ENCODE measurements at regions not wholly inside any gene's neighbourhood (a gene's known extent, or its start where the extent isn't known, plus 50 kb on each side); places are given as distances from the start of the nearest gene placed in this dataset.

DNA sequence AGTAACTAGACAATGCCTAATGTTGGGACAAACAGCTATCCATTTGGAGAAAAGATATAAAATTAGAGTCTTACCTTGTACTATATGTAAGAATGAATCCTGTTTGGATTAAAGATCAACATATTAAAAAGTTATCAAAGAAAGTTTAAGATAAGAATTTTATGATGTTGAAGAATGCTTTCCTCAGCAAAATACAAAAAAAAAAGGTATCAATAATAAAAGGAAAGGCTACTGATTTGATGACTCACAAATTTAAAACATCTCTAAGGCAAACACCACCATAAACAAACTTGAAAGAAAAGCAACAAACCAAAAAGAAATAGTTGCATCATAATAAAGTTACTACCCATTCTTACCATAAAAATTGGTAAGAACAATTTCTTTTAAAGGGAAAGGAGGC lies 92.7 kb downstream of the C1D start:
- Histone ChIP-seq H3K4me3 (replicated peaks in 1 of 2; ENCODE audit: low read depth in 1 of 2, low read length in 2 of 2) (no peak overlapping the region), H3K79me2 (ENCODE audit: insufficient read depth, low read length) (no peaks in the 10 kb centered on the region), H3K4me2 (ENCODE audit: low read length) (no peak overlapping the region), H4K20me1 (ENCODE audit: insufficient read depth) (no peaks in the 10 kb centered on the region), H3K9me2 (ENCODE audit: insufficient read depth) (no peaks in the 10 kb centered on the region), H3K27ac (ENCODE audit: low read depth, low read length) (no peak overlapping the region), H3K9me3 (ENCODE audit: control insufficient read depth in 1 of 2, insufficient read depth in 1 of 2, low read depth in 1 of 2, low read length in 2 of 2) (no peaks in the 10 kb centered on the region), H3K36me3 (ENCODE audit: control insufficient read depth in 1 of 2, insufficient read depth in 2 of 2, low read length in 2 of 2) (no peaks in the 10 kb centered on the region), H3K4me1 (ENCODE audit: control insufficient read depth in 1 of 2, insufficient read depth in 2 of 2, low read length in 2 of 2) (no peaks in the 10 kb centered on the region), H3K27me3 (ENCODE audit: insufficient read depth, low read length) (peaks cover 37% of the 10 kb centered on the region), H2AFZ (ENCODE audit: low read depth, low read length, poor library complexity, severe bottlenecking) (no peak overlapping the region), H3K9ac (ENCODE audit: low read length) (no peak overlapping the region)
- no TSS peak for BruUV-seq (replicated peaks)
- ChIA-PET CTCF (no interaction called here), RAD21 (ENCODE audit: low non-redundant PET in 1 of 2, low total read pairs in 2 of 2, uncharacterized antibody in 2 of 2, unreplicated experiment in 2 of 2) (no interaction called here), POLR2A (no interaction called here)
- intact Hi-C loops (cut with micrococcal nuclease) = no loop called here
- no peak for TF ChIP-seq FOSL1 (IDR thresholded peaks at IDR 0.05; ENCODE audit: low read depth)
- TF ChIP-seq ATF3 (IDR thresholded peaks at IDR 0.05) = no peak
- TF ChIP-seq YY1 (IDR thresholded peaks at IDR 0.05; ENCODE audit: extremely low read depth, insufficient replicate concordance, low read depth, low read length) = no peak
- no peak for TF ChIP-seq ZNF274 (IDR thresholded peaks at IDR 0.05; ENCODE audit: low read depth, low read length)
- TF ChIP-seq, protein P1, sequence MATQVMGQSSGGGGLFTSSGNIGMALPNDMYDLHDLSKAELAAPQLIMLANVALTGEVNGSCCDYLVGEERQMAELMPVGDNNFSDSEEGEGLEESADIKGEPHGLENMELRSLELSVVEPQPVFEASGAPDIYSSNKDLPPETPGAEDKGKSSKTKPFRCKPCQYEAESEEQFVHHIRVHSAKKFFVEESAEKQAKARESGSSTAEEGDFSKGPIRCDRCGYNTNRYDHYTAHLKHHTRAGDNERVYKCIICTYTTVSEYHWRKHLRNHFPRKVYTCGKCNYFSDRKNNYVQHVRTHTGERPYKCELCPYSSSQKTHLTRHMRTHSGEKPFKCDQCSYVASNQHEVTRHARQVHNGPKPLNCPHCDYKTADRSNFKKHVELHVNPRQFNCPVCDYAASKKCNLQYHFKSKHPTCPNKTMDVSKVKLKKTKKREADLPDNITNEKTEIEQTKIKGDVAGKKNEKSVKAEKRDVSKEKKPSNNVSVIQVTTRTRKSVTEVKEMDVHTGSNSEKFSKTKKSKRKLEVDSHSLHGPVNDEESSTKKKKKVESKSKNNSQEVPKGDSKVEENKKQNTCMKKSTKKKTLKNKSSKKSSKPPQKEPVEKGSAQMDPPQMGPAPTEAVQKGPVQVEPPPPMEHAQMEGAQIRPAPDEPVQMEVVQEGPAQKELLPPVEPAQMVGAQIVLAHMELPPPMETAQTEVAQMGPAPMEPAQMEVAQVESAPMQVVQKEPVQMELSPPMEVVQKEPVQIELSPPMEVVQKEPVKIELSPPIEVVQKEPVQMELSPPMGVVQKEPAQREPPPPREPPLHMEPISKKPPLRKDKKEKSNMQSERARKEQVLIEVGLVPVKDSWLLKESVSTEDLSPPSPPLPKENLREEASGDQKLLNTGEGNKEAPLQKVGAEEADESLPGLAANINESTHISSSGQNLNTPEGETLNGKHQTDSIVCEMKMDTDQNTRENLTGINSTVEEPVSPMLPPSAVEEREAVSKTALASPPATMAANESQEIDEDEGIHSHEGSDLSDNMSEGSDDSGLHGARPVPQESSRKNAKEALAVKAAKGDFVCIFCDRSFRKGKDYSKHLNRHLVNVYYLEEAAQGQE (IDR thresholded peaks at IDR 0.05; ENCODE audit: low read depth) = no peak
- TF ChIP-seq SRF (IDR thresholded peaks at IDR 0.05; ENCODE audit: low read depth) = no peak
- no peak for TF ChIP-seq TCF7L2 (IDR thresholded peaks at IDR 0.05; ENCODE audit: borderline replicate concordance, extremely low read depth, insufficient read depth, insufficient read length)
- no peak for TF ChIP-seq ELF1 (IDR thresholded peaks at IDR 0.05; ENCODE audit: borderline replicate concordance, low read depth)
- no peak for TF ChIP-seq CEBPB (IDR thresholded peaks at IDR 0.05; ENCODE audit: low read depth)
- no peak for TF ChIP-seq JUND (IDR thresholded peaks at IDR 0.05)
- DNase-seq (ENCODE audit: low read depth, low spot score) (no peak), ATAC-seq (no peak)

Measured in HCT116 (cell line).